HG02884 (cell line): ENCODE measurements at regions not wholly inside any gene's neighbourhood (a gene's known extent, or its start where the extent isn't known, plus 50 kb on each side); places are given as distances from the start of the nearest gene placed in this dataset.
A peak's percentile ranks its signal among the peaks of the same experiment; 100 is the strongest.

Source experiments
- ATAC-seq: cut with Tn5 transposase; IDR thresholded peaks from one replicate; pipeline ENCODE4 v1.9.1; 2021; ENCODE audit warnings: mild to moderate bottlenecking, moderate library complexity; ENCODE audit not compliant: unreplicated experiment

DNA sequence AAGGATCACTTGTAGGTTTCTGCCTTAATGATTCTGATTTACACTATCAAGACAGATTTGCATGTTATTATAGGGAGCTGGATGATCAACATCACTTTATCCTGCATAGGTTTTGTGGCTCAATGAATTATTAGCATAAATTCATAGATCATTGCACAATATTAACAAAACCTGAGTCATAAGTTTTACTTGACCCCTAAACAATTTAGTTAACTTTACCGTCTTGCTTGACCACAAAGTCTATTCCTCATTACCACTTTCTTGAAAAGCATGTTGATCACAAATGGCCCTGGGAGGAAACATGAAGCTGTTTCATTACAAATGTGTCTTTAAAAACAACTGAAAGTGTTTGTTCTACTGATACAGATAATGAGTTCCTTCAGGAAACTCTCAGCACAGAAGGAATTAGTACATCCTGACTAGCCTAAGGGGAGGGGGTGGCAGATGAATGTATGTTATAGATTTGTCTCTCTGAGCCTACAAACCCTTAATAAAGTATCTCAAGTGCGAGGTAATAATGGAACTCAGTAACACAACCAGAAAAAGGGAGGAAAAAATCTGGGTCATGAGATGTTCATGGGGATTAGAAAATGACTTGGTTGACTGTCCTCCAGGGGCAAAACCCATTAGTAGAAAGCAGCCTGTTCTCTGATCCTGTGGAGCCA is 303.4 kb downstream of the PIK3C3 start:
- no peak for ATAC-seq

GRCh38 chr18:42261731-42262130 is 306.7 kb downstream of the PIK3C3 start:
- ATAC-seq: no peak

DNA sequence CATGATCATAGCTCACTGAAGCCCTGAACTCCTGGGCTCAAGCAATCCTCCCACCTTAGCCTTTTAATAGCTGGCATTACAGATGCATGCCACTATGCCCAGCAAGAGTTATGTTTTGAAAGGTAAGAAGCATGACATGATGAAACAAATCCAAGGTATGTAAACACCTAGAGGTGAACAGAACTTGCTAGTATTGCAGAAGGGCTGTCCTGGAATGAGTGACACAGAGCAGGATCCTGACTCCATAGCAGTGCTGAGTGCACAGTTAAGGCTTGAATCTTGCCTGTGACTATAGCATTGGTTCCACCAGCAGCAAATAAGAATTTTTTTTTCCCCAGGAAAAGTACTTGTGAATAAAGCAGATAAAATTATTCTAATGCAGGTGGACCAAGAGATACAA is 309.5 kb downstream of the PIK3C3 start:
- ATAC-seq: no peak

DNA sequence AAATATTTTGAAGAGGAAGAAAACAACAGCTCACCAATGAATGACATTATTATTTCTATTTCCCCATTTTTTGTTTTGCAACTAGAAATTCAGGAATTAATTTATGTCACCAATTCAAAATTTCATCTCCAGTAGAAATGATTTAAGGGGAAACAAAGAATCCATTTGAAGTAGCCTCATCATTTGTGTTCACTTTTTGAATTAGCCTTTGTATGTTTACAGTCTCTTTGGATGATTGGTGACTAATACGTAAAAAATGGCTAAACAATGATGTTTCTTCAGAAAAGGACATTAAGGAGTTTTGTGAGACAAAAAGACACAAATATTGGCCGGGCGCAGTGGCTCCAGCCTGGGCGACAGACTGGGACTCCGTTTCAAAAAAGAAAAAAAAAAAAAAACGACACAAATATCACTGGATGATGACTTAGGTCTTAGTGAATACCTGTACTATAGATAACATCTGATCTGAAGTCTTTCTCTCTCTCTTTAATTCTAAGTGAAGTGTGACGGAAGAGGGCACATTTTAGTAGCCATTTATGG is 313.2 kb downstream of the PIK3C3 start:
- ATAC-seq: no peak

DNA sequence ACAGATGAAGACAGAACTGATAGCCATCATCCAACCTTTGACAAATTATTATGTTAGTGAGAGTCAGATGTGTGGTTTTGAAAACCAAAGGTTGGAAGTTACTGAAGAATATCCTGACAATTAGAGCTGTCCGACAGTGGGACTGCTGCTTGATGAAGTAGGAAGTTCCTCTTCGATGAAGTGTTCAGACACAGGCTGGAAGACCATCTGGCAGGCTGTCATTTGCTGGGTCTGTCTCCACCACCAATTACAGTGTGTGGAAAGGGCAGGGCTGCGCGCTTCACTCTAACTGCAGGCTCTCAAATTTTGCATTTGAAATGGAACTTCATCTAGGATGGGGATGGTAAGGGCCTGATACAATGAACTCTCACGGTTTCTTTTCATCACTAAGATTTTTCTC is 313.8 kb downstream of the PIK3C3 start:
- ATAC-seq: no peak

DNA sequence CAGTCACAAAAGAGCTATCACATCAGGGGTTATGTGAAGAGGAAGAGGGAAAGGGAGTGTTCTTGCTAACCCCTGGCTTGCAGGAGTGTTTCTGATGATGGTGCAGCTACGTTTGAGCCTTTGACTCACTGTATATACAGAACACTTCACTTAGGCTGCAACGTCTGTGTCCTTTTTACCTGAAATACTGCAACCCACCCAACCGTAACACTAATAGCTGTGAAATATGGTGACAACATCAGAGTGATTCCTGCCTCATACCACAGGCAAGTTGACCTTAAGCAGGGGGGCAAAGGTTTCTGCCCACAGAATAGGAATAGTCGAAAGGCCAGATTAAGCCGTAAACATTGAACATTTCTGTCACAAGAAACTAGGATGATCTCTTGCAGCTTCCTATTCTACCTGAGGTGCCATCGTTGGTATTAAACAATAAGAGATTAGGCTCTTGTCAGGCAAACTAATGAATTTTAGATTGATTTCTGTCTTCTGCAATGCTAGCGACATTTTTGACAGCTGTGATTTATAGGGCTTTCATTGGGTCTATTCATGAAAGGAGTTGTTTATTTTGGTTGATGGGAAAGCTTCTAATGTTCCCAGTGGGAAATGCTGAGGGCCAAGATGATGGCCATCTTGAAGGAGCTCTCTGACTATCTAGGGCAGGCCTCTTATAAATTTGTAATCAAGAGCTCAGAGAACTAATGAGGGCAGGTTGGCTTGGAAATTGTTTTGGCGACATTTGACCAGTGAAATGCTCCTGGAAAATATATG is 316.8 kb downstream of the PIK3C3 start:
- no peak for ATAC-seq

- ATAC-seq: no peak
Observed at GRCh38 chr18:42274488-42275137, 319.6 kb downstream of the PIK3C3 start.

DNA sequence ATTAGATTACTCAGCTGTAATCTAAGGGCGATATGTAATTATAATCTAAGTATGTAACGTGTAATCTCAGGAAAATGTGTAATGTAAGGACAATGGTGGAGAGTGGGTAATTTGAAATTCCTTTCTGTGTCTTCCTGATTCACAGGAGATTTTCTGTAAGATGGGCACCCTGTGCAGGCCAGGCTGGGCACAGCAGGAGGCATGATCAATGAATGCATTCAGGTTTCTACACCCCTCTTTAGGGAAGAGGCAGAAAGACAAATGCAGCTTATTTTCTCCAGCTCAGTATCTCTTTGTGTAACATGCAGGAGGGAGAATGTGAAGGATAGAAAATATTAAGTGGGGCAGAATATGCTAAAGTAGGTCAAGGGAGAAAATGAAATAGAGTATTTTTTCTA is 320.1 kb downstream of the PIK3C3 start:
- no peak for ATAC-seq

DNA sequence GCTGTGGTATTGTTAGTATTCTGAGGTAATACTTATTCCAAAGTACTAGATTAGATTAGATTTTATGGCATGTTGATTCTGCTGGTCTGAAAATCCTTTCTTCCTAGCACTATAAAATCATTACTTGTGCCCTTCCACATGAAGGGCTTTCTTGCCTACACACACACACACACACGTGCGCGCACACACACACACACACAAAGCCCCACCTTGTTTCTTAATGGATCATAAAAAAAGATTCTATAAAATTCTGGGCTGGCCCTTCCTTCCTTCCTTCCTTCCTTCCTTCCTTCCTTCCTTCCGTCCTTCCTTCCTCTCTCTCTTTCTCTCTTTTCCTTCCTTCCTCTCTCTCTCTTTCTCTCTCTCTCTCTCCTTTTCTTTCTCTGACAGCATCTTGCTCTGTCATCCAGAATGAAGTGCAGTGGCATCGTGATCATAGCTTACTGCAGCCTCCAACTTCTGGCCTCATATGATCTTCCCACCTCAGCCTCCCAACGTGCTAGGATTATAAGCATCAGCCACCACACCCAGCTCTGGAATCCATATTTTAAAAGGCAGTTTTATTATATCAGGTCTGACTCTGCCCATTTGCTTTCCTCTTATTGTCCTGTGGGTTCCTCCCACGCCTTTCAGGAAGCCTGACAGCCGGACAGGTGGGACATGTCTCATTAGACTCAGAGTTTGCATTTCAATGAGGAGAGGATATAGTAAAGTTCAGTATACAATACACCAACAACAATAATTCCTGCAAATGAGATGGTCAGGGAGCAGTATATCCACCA is 321.1 kb downstream of the PIK3C3 start:
- ATAC-seq: no peak

DNA sequence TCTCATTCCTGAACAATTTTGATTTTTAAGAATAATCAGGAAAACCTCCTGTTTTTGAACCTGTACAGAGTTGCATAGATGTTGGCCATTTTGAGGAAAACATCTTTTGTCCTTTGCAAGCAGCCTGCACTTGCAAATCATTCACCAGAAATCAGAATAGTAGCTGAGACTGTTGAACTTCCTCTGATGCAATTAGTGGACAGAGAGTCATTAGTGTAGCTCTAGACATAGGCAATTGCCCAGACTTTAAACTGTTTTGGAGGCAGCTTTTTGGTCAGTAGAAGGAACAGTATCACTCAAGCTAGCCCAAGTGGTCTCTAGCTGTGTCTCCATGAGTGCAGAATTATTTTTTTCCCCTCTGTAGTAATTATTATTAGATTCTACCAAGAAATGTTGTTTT is 326.1 kb downstream of the PIK3C3 start:
- ATAC-seq: no peak

DNA sequence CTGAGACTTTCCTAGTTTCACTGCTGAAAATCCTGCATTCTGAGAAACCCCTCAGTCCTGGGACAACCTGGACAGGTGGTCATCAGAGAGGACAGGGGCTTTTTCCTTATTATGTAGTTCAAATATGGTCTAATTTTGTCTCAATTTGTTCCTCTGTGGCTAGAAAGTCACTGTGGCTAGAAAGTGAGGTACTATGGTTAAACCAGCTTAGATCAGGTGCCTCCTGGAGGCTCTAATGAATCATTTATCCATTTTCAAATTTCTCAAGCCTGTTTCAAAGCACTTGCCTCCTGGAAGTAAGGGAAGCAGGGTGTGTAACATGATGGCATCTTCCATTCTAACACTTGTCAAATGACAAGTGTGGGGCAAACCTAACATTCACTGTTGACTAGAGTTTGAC is 326.8 kb downstream of the PIK3C3 start:
- no peak for ATAC-seq

GRCh38 chr18:42287047-42287446 is 332.0 kb downstream of the PIK3C3 start:
- no peak for ATAC-seq

- no peak for ATAC-seq
Observed at GRCh38 chr18:42288129-42288528, 333.1 kb downstream of the PIK3C3 start.

DNA sequence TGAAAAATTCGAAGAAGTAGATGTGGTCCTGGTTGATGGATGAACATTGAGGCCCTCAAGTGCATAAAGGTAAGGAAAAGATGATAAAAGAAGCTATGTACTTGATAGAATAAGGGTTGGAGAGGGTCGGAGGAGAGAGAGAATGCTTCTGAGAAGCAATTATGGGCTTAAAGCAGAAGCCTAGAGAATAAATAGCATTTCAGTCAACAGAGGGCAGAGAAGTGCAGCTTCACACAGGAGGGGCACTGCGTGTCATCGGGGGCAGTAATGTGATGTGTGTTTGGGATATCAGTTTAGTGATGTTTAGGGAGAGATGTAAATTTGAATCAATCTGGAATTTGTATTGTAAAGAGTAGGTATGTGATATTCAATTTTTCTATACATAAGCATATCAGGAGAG is 334.5 kb downstream of the PIK3C3 start:
- ATAC-seq: no peak

DNA sequence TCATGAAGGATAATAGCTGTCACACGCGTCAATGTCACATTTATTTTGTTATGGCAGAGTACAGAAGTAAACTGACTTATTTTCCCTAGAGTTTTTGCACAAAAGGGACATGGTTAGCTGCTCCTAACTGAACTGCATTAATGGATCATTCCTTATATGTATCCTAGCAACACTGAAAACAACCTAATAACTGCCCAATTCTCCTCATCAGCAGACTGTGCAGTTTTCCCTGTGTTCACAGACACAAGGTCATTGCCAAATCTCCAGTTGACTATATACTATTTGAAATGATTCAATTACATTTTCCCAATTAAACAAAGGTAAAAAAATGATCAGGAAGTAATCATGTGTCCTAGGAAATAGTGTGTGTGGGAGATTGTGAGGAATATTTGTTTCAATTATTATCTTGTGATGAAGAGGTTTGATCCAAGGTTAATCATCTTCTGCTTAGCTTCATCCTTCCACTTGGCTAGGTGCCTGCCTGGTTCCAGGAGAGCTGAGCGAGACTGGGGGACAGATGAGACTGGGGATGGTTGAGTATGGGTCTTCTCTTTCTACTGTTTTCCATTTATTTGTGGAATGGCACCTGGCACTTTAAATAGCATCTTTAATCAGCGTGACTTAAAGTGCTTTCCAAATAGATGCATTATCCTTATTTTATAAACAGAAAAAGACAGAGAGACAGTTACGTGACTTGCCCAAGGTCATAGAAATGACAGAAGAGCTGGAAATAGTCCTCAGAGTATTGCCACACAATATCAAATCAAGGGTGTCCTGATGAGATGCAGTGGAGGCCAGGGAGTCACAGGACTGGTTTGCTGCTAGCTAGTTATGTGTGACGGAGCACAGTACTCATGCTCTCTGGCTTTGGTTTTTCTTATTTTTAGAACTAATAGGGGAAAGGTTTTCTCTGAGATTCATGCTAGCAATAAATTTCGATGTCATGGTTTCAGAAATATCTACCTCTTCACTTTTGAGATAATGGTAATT is 335.6 kb downstream of the PIK3C3 start:
- ATAC-seq: no peak

GRCh38 chr18:42292654-42293053 is 337.6 kb downstream of the PIK3C3 start:
- no peak for ATAC-seq

GRCh38 chr18:42296192-42296591 is 341.2 kb downstream of the PIK3C3 start:
- no peak for ATAC-seq

DNA sequence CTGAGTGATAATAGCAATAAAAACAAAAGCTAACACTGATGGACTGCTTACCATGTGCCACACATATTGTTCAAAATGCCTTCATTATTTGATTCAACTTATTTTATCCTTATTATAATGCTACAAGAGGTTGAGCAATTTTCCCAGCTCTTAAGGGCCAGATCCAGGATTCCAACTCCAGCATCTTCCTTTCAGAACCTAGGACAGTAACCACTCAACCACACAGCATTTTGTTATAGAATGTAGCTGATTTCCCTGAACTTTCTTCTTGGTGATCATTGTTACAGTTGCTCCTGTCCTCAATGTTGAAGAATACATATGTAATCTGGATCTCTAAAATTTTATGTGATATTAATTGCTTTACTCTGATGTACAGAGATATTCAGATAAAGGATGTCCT is 341.7 kb downstream of the PIK3C3 start:
- ATAC-seq: no peak

GRCh38 chr18:42298759-42299675 is 344.0 kb downstream of the PIK3C3 start:
- peak; percentile 91 for ATAC-seq
